ENCODE measurements at regions not wholly inside any gene's neighbourhood (a gene's known extent, or its start where the extent isn't known, plus 50 kb on each side); places are given as distances from the start of the nearest gene placed in this dataset.
A peak's percentile ranks its signal among the peaks of the same experiment; 100 is the strongest.
"Not testable (repeated sequence)": the region's sequence is repeated elsewhere in the genome, so short reads cannot be mapped to it uniquely, and the experiment has no call there.

DNA sequence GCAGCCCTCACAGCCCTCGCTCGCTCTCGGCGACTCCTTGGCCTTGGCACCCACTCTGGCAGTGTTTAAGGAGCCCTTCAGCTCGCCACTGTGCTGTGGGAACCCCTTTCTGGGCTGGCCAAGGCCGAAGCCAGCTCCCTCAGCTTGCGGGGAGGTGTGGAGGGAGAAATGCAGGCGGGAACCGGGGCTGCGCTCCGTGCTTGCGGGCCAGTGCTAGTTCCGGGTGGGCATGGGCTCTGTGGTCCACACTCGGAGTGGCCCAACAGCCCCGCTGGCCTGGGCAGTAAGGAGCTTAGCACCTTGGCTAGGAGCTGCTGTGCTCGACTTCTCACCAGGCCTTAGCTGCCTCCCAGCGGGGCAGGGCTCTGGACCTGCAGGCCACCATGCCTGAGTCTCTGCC is 192.6 kb downstream of the COX18 start:
- no peak for DNase-seq (ENCODE audit: low read depth)

DNA sequence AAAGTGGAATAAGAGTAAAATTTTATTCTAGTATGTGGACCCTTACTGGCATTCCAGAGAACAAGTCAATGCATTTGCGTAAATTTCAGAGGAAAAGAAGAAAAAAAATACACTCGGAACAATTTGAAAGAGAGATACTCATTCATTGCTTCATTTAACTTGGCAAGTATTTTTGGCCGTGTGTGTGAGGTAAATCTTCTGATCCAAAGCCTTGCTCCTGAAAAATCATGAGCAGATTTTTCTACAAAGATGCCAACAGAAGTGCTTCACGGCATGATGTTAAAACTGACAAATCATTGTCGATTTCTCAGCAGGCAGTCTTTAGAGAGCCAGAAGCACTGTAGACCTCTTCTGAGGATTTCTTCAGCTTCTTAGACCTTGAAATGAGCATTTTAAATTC is 194.0 kb downstream of the COX18 start:
- DNase-seq (ENCODE audit: low read depth): no peak

DNA sequence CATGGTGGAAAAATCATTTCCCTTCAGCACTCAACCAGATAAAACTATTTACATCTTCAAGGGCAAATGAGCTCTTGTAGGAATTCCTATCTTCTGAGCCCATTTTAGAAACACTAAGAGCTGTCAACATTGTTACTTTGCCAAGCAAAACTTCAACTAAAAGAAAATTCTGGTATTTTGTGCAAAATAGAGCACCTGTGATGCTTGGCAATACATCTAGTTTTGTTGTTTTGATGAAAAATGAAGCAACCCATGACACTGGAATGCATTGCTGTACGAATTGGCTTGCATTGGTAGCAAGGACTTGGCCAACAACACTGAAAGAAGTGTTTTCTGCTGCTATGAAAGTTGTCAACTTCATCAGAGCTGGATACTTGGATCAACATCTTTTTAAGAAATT is 194.4 kb downstream of the COX18 start:
- no peak for DNase-seq (ENCODE audit: low read depth)

- no peak for DNase-seq (ENCODE audit: low read depth)
These were observed 204.6 kb downstream of the COX18 start for GRCh38 chr4:72864898-72865297.

- DNase-seq (ENCODE audit: low read depth): not testable (repeated sequence)
These were observed 205.2 kb downstream of the COX18 start for GRCh38 chr4:72864277-72864676.

DNA sequence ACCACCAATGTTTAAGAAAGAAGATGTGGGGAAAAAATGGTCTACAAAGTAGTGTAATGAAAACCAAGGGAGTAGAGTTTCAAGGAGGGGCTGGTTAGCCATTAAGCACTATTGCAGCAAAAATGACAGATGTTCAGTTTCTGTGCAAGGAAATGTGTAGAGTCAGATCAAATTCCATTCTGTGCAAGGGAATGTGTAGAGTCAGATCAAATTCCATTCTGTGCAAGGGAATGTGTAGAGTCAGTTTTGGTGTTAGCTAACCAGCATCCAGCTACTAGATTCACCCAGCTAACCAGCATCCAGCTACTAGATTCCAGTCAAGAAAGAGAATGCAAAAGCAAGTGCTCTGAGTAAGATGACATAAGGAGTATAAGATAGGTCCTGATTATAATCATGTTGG is 208.8 kb downstream of the COX18 start:
- no peak for DNase-seq (ENCODE audit: low read depth)

- peak; percentile 83 for DNase-seq (ENCODE audit: low read depth)
These were observed 211.2 kb downstream of the COX18 start for GRCh38 chr4:72858328-72858727.

DNA sequence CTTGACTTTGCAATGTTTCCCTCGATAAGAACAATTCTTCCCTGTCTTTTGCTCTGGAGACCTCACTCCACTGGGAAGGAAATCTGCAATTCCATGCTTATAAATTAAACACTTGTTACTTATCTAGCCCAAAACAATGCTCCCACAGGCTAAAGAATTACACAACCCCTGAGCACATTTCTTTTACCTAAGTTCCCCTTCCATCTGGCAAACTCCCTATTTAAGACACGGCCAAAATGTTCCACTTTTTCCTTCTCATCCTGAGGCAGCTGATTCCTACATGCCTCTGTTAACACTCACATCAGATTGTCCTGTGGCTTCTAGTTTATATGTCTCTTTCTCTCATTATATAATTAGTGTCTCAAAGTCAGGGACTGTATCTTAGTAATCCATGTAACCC is 211.7 kb downstream of the COX18 start:
- no peak for DNase-seq (ENCODE audit: low read depth)

- peak; percentile 15 for DNase-seq (ENCODE audit: low read depth)
These were observed 212.3 kb downstream of the COX18 start for GRCh38 chr4:72857216-72857615.

GRCh38 chr4:72846280-72847111 is 223.0 kb downstream of the COX18 start:
- peak; percentile 51 for DNase-seq (ENCODE audit: low read depth)

GRCh38 chr4:72843466-72843865 is 226.1 kb downstream of the COX18 start:
- no peak for DNase-seq (ENCODE audit: low read depth)

DNA sequence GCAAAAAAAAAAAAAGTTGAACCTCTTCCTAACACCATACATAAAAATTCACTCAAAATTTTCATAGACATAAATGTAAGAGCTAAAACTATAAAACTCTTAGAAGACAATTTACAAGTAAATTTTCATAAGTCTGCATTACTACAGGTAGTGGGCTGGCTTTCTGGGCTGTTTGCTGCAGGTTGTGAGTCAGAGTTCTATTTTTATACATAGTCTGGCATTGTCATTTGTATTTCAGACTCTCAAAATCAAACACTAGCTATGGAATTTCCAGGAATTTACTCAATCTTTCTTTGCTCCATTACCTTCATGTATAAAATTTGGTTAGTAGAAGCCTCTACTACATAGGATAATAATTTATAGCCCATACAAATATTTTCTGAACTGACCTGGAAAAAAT is 227.2 kb downstream of the COX18 start:
- no peak for DNase-seq (ENCODE audit: low read depth)

GRCh38 chr4:72840166-72840565 is 229.3 kb downstream of the COX18 start:
- DNase-seq (ENCODE audit: low read depth): not testable (repeated sequence)

GRCh38 chr4:72828864-72829263 is 240.7 kb downstream of the COX18 start:
- DNase-seq (ENCODE audit: low read depth): no peak

DNA sequence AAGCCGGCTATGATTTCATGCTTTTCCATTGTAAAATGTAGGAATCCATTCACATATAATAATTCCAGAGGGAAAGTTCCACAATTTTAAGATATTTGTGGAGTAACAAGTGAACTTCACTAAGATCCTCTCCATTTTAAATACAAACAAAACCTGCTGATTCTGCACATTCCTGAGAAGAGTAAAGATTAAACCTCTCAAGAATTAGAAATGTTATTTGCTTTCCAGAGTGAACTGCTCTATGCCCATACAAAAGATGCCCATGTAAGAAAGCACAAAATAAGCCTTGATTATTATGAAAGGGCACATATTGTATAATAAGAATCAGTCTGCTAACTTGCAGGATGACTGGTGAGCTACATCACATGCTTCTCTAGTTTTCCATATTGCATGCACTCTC is 241.5 kb downstream of the COX18 start:
- DNase-seq (ENCODE audit: low read depth): no peak

- no peak for DNase-seq (ENCODE audit: low read depth)
These were observed 249.4 kb downstream of the COX18 start for GRCh38 chr4:72820107-72820506.

DNA sequence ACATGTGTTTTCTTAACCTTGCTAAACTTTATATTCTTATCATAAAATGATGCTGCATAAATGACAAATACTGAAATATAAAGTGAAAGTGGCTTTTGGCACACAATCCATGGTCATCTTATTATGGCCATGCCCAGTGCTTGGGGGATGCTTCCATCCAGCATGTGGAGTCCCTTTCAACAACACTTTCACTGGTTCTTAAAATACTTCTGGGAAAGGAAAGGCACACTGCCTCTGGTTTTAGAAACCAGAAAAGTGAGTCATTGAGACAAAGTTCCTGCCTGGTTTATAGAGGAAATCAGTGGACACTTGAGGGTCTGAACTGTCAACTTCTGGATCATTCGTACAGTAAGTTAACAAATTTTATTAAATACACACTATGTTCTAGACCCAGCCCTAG is 248.0 kb upstream of the ADAMTS3 start:
- no peak for DNase-seq (ENCODE audit: low read depth)

DNA sequence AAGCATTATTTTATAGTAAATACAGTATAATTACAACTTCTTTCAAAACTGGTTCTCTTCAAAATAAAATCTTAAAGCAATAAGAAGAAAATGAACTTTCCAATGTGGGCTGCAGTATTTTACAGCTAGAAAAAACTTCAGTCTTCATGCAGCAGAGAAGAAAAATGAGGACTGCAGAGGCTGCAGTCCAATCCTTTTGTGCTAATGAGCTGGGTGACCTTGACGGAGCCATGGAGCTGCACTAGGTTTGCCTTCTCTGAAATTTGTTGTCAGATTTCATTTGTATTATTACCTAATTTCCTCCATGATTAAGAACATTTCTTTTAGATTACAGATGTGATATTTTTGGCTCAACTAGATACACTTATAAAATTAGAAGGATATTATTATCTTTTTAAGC is 245.2 kb upstream of the ADAMTS3 start:
- no peak for DNase-seq (ENCODE audit: low read depth)

DNA sequence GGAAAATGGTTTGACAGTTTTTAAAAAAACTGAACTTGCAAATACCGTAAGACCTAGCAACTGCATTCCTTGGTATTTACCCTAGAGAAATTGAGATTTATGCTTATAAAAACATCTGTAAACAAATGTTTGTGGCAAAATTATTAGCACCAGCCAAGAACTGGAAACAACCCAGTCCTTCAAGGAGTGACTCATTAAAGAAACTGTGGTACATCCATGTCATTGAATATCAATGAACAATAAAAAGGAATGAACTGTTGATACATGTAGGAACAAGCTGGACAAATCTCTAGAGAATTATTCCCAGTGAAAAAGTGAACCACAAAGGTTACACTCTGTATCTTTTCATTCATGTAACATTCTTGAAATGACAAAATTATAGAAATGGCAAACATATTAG is 240.2 kb upstream of the ADAMTS3 start:
- no peak for DNase-seq (ENCODE audit: low read depth)

DNA sequence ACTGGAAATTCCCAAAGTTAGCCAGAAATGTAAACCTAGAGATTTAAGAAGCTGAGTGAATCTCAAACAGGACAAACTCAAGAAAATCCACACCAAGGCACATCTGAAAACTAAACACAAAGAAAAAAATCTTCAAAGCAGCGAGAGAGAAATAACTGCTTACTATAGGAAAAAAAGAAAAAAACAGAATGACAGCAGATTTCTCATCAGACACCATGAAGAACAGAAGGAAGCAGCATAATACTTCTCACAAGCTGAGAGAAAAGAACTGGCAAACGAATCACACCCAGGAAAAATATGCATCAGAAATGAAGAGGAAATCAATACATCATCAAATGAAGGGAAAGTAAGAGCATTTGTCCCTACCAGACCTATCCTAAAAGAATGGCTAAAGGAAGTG is 236.3 kb upstream of the ADAMTS3 start:
- no peak for DNase-seq (ENCODE audit: low read depth)

GRCh38 chr4:72797486-72797885 is 228.5 kb upstream of the ADAMTS3 start:
- no peak for DNase-seq (ENCODE audit: low read depth)

DNA sequence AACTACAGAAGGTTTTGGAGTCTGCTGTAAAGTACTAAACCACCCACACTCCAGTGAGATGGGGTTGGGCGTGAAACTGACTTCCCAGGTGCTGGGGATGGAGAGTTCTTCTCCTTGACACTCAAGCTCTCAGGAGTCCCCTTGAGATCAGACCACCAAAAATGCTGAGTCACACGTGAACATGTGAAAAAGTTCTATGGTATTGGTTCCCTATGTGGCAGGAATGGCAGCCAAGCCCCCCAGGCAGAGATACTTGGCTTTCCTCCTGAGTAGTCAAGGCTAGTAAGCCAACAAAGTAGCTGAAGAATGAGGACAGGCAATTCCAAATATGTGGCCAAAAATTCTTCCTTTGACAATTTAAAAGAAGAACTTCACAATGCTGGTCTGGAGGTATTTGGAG is 222.0 kb upstream of the ADAMTS3 start:
- peak; percentile 2 for DNase-seq (ENCODE audit: low read depth)

GRCh38 chr4:72786401-72786990 is 217.5 kb upstream of the ADAMTS3 start:
- peak; percentile 8 for DNase-seq (ENCODE audit: low read depth)

DNA sequence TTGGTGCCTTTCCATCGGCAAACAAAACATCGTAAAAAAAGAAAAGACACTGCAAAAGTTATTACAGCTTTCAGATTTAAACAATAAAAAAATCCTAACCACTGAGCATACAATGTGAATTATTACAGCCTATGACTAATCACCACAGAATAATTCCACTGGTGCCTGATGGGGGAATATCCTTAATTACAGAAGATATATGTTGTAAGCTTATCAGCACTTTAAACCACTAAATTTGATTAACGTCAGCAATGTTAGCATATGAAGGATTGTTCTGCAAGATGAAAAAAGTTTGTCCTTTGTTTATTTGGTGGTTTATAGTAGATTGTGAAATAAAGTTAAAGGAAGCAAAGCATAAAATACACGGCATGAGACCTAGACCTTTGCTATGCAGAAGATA is 210.2 kb upstream of the ADAMTS3 start:
- peak; percentile 14 for DNase-seq (ENCODE audit: low read depth)

Measured in RPMI7951 (cell line).